Limb (tissue), 2 donors: ENCODE measurements at regions not wholly inside any gene's neighbourhood (a gene's known extent, or its start where the extent isn't known, plus 50 kb on each side); places are given as distances from the start of the nearest gene placed in this dataset.
"Not testable (repeated sequence)": the region's sequence is repeated elsewhere in the genome, so short reads cannot be mapped to it uniquely, and the experiment has no call there.

Source experiments
- DNase-seq, 2 donors: peaks; one replicate each; pipeline ENCODE4 v3.0.0-alpha.2; 2016; ENCODE audit errors: extremely low spot score in 2 of 2

DNA sequence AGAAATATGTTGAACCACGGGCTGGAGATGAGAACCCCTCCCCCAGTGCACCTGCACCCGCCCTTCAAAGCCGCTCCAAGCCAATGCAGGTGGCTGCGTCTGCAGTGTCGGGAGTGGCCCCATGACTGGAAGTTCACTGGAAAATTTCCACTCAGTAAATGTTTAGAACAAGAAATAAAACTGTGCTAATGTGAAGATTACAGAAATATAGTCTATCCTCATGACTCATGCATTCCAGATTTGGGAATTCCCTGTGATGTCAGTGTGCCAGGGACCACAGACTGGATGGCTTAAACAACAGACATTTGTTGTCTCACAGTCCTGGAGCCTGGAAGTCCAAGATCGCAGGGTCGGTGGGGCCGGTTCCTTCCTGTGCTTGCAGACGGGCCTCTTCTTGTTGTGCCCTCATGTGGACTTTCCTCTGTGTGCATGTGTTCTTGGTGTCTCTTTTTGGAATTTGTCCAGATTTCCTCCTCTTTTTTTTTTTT is 3967.0 kb upstream of the TPTE start:
- DNase-seq, result not testable (repeated sequence)

DNA sequence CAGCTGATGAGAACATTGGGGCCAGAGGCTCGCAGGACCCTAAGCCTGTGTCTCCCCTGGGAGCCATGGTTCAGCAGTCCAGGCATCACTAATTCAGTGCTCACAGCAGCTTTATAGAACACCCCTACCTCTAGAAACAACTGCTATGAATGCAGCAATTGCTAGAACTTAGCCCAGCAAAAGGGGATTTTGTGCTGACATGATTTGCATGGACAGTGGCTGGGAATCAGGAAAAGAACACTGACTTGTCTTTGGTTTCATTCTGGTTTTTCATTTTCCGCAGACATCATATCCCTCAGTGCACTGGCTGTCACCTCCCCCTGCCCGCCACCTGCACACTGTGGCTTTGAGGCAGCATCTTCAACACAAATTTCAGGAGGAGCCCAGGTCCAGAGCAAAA is 3964.9 kb upstream of the TPTE start:
- DNase-seq, result not testable (repeated sequence)

DNA sequence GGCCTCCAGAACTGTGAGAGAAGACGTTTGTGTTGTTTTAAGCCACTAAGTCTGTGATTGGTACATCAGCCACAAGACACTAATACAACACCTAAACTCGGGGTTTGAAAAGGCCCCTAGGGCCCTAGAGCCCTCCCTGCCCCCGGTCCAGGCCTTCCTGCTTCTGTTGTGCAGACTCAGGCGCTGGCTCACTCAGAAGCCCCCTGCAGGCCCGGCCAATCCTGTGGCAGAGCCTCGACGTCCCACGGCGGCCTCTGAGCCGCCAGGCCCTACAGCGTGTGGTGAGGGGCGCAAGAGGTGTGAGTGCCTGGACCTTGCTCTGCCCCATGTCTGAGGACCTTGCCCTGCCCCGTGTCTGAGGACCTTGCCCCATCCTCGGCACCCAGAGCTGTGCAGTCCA is 3964.0 kb upstream of the TPTE start:
- DNase-seq, result not testable (repeated sequence)

DNA sequence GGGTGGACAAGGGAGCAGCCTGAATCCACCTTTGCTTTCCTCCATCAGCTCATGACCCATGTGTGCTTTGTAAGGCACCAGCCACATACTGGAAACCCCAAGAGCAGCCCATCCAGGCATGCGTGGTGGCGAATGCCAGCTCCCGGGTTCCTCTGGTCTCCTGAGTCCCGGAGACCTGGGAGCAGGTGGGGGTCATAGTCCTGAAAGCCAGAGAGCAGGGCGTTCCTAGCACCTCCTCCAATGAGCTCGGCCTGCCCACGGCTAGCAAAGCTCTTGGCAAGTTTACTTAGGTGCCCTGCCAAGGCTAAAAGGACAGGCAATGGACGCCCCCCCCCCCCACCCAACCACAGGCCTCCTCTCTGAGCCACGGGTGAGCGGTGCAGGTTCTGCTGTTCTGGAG is 3960.2 kb upstream of the TPTE start:
- not testable (repeated sequence) for DNase-seq

DNA sequence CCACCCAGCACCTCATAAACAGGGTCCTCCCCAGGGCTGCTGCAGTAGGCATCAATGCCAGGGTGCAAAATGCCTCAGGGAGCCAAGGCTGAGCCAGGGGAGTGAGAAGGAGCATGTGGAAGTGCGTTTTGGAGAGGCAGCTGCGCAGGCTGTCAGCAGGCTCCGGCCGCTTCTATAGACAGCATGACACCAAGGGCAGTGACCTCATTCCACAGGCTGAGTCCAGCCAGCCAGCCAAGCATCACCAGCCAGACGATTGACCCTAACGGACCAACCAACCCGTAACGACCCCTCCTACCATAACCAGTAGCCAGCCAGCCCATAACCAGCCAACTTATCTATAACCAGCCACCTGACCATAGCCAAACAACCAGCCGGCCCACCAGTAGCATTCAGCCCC is 3959.8 kb upstream of the TPTE start:
- not testable (repeated sequence) for DNase-seq

DNA sequence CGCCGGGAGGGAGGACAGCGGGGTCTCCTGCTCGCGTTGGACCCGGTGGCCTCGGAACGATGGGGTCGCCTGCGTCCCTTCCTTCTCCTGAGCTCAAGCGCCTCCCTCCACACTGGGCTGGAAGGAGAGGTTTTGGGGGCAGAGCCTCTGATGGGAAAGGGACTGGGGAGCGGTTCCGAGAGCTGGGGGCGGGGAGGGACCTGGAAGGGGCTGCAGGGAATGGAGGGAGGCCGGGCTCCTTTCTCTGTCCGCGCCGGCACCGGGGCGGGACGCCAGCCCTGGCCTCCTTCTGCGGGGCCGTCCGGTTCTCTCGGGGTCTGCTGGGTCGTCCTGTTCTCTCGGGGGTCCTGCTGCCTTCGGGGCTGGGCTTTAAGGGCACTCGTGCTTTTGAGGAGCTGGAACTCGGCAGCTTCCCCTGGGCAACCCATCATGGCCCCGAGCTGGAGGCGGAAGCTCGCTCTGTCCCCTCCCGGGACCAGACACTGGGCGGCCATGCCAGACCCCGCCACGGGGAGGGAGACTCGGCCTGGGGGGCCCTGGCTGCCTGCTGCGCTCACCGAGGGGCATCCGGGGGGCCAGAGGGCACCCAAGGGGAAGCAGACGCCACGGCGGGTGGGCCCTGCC is 3956.7 kb upstream of the TPTE start:
- not testable (repeated sequence) for DNase-seq

DNA sequence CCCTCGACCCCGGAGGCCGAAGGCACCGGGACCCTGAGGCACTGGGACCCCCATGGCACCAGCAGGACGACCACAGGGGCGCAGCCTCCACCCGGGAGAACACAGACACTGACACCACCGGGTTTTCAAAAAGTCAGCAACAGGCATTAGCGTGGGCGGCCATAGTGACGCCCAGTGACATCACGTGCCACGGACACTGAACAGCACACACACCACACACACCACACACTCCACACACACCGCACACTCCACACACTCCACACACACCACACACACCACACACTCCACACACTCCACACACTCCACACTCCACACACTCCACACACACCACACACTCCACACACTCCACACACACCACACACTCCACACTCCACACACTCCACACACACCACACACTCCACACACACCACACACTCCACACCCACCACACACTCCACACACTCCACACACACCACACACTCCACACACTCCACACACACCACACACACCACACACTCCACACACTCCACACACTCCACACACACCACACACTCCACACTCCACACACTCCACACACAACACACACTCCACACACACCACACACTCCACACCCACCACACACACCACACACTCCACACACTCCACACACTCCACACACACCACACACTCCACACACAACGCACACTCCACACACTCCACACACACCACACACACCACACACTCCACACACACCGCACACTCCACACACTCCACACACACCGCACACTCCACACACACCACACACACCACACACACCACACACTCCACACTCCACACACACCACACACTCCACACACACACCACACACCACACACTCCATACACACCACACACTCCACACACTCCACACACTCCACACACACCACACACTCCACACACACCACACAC is 3955.9 kb upstream of the TPTE start:
- peak in 1 of 2 donors; percentile 18 for DNase-seq

DNA sequence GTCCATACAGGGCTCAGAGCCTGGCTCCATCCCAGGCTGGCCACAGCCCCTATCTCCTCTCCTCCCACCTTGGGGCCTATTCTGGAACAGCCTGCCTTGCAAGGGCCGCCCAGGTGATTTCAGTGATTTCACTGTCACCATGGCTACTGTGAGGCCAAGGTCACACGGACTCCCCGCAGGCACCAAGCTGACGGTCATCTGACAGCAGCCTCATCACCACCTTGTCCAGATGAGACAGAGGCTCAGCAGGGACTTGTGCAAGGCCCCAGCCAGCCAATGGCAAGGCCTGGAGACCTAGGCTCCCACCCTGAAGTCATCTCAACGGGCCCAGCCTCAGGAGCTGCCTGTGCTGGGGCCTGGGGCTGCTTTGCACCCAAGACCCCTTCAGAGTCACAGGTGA is 3953.8 kb upstream of the TPTE start:
- not testable (repeated sequence) for DNase-seq

DNA sequence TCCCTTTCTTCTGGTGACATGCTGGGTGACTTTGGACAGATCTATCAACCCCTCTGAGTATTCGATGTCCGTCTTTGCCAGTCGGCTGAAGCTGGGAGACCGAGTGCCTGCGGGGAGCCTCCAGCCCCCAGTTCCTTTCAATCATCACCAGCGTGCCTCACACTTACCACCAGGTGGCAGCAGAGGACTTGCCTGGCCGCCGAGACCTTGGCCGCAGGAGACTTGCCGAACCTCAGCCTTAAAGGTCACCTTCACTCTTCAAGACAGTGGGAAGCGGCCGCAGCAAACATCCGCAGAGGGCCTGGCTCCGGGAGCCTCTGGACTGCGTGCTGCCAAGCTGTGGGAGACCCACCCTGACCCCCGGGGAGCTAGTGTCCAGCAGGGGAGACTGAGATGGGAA is 3952.2 kb upstream of the TPTE start:
- DNase-seq, result not testable (repeated sequence)

DNA sequence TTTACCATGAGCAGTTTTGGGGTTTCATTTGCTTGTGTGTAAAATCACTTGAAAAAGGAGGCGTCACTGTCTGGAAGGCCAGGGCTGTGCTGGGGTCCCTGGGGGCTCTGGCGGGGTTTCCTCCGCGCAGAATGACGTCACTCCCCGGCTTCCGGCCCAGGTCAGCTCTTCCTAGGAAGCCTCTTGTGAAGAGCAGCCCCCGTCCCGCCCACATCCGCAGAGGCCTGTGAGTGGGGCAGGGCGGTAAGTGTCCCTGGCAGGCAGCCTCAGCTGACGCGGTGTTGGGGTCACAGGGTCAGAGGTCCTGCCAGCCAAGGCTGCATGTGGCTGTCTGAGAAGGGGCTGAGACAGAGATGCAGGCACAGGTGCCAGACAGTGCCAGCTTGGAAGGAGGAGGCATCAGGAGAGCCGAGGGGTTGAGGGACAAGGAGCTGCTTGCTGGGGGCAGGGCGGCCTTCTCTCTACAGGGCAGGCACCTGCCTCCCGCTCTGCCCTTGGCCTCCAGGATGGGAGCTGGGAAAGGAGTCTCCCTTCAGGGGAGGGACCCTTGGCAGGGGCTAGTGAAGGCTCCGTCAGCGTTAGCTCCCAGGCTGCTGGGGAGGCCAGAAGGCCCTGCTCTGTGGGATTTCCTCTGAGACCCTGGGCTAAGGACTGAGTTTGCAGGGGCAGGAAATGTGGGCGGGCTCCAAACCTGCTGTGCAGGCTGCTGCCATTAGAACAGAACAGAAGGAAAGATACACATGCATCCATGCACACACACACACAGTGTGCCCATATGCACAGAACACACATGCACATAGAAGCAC is 3951.6 kb upstream of the TPTE start:
- DNase-seq, result not testable (repeated sequence)

DNA sequence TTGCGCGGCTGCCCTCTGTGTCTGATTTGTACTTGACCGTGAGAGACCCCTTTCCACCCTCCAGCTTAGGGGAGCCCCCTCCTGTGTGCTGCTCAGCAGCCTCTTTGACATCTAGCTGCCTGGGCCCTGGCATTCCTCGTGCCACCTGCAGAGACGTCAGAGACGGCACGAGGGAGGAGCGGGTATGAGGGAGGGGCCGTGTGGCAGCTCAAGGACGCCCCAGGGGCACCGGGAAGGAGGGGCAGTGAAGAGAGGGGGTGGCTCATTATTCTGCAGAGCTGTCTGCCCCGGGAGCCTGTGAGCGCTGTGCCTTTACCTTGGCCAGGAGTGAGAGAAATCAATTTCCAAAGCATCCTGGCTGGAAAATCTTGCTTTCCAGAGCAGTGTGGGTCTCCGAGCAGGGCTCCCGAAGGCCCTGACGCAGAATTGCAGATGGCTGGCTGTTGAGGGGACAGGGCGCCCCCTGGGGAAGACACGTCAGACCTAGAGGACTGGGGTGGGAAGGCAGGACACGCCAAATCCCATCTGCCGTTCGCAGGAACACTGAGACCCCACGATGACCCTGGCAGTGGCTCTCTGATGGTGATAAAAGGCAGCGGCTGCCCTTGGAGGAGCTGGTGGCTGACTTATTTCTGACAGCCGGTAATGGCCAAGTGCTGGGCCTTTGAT is 3950.5 kb upstream of the TPTE start:
- not testable (repeated sequence) for DNase-seq

DNA sequence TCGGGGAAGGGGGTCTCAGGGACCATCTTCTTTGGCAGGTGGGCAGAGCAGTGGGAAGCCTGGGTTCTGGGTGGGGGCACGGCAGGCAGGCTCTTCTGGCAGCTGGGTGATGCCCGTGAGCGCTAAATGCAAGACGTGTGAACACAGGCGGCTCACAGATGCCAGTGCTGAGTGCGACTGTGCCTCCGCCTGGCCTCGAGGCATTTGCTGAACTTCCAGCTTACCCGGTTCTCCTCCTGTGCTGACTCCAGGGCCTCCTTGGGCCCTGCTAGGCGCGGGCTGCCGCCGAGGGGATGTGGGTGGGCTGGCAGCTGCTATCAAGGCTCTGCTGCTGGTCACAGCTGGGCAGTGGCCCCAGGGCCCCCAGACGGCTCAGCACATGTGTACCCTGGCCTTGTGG is 3947.8 kb upstream of the TPTE start:
- not testable (repeated sequence) for DNase-seq

DNA sequence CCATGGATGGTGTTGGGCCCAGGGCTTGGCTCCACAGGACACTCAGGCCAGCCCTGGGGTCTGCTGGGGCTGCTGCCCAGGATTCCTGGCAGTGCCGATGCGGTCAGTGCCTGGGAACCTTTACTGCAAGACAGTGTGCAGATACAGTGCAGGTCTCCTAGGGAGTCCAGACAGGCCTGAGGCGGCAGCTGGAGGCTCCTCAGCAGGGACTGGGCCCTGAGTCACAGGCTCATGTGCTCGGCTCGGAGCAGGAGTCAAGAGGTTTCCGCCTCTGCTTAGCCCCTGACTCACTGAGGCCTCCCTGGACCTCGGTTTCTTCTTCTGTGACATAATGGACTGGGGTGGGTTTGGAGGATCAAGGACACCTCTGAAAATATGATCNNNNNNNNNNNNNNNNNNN is 3941.6 kb upstream of the TPTE start:
- not testable (repeated sequence) for DNase-seq
